ENCODE measurements at regions not wholly inside any gene's neighbourhood (a gene's known extent, or its start where the extent isn't known, plus 50 kb on each side); places are given as distances from the start of the nearest gene placed in this dataset.

GRCh38 chr3:157793745-157794144, 290.5 kb upstream of the VEPH1 start:
- DNase-seq (ENCODE audit: low read depth), result no peak
- no peak overlapping the region for H3K4me3 ChIP-seq (ENCODE audit: low read depth, low read length)
- TF ChIP-seq, protein P1, sequence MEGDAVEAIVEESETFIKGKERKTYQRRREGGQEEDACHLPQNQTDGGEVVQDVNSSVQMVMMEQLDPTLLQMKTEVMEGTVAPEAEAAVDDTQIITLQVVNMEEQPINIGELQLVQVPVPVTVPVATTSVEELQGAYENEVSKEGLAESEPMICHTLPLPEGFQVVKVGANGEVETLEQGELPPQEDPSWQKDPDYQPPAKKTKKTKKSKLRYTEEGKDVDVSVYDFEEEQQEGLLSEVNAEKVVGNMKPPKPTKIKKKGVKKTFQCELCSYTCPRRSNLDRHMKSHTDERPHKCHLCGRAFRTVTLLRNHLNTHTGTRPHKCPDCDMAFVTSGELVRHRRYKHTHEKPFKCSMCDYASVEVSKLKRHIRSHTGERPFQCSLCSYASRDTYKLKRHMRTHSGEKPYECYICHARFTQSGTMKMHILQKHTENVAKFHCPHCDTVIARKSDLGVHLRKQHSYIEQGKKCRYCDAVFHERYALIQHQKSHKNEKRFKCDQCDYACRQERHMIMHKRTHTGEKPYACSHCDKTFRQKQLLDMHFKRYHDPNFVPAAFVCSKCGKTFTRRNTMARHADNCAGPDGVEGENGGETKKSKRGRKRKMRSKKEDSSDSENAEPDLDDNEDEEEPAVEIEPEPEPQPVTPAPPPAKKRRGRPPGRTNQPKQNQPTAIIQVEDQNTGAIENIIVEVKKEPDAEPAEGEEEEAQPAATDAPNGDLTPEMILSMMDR (conservative IDR thresholded peaks at IDR 0.05; ENCODE audit: low read depth, low read length), result no peak

GRCh38 chr3:157789162-157789561, 285.9 kb upstream of the VEPH1 start:
- TF ChIP-seq, protein P1 (conservative IDR thresholded peaks at IDR 0.05; ENCODE audit: low read depth, low read length), result no peak
- no peak for DNase-seq (ENCODE audit: low read depth)
- H3K4me3 ChIP-seq (ENCODE audit: low read depth, low read length), result no peak overlapping the region

GRCh38 chr3:157786618-157787017, 283.4 kb upstream of the VEPH1 start:
- DNase-seq (ENCODE audit: low read depth), result no peak
- no peak overlapping the region for H3K4me3 ChIP-seq (ENCODE audit: low read depth, low read length)
- TF ChIP-seq, protein P1 (conservative IDR thresholded peaks at IDR 0.05; ENCODE audit: low read depth, low read length), result no peak

- TF ChIP-seq, protein P1 (conservative IDR thresholded peaks at IDR 0.05; ENCODE audit: low read depth, low read length), result no peak
- no peak overlapping the region for H3K4me3 ChIP-seq (ENCODE audit: low read depth, low read length)
- no peak for DNase-seq (ENCODE audit: low read depth)
Observed at GRCh38 chr3:157786211-157786610, 283.0 kb upstream of the VEPH1 start.

GRCh38 chr3:157785102-157785826, 282.0 kb upstream of the VEPH1 start:
- H3K4me3 ChIP-seq (ENCODE audit: low read depth, low read length), result no peak overlapping the region
- DNase-seq (ENCODE audit: low read depth), result peak; percentile 48
- TF ChIP-seq, protein P1 (conservative IDR thresholded peaks at IDR 0.05; ENCODE audit: low read depth, low read length), result no peak

- TF ChIP-seq, protein P1 (conservative IDR thresholded peaks at IDR 0.05; ENCODE audit: low read depth, low read length), result no peak
- H3K4me3 ChIP-seq (ENCODE audit: low read depth, low read length), result no peak overlapping the region
- no peak for DNase-seq (ENCODE audit: low read depth)
Observed at GRCh38 chr3:157782236-157782635, 279.0 kb upstream of the VEPH1 start.

GRCh38 chr3:157776861-157777260, 273.6 kb upstream of the VEPH1 start:
- no peak overlapping the region for H3K4me3 ChIP-seq (ENCODE audit: low read depth, low read length)
- no peak for DNase-seq (ENCODE audit: low read depth)
- TF ChIP-seq, protein P1 (conservative IDR thresholded peaks at IDR 0.05; ENCODE audit: low read depth, low read length), result no peak
